NCI-H1092 (cell line): ENCODE measurements at regions not wholly inside any gene's neighbourhood (a gene's known extent, or its start where the extent isn't known, plus 50 kb on each side); places are given as distances from the start of the nearest gene placed in this dataset.

ENCODE experiments used
- DNase-seq: peaks from one replicate; lab custom pipeline; 2025; lab: John Stamatoyannopoulos, UW

DNA sequence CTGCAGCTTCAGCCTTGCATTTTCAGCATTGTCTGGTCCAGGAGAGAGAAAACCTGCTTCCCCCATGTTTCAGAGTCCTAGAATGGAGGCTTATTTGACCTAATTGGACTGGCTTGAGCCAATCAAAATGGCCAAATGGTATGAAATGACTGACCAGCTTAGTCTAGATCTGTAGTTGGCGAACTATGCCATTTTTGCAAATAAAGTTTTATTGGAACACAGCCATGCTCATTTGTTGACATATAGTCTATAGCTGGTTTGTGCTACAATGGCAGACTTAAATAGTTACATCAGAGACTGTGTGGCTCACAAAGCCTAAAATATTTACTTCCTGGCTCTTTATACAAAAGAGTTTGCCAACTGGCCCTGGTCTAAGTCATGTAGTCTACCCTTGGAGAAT lies 180.8 kb downstream of the HS3ST3B1 start:
- DNase-seq: no peak

DNA sequence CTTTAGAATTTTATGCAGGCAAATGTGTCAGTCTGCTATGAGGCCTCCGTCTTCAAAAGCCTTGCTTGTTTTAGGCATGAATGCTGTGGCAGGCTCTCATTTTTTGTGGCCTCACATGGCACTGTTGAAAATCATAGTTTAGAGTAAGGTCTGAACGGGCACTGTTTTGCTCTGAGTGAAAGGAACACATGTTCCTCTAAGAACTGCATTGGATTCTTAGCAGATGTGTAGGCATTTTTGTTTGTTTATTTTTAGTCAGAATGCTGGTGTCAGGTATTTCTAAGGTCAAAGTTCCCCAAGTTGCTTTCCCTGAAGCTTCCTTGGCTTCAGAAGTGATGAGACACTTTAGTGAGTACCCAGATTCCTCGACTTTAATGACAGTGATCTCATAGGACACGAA lies 173.7 kb downstream of the HS3ST3B1 start:
- no peak for DNase-seq

DNA sequence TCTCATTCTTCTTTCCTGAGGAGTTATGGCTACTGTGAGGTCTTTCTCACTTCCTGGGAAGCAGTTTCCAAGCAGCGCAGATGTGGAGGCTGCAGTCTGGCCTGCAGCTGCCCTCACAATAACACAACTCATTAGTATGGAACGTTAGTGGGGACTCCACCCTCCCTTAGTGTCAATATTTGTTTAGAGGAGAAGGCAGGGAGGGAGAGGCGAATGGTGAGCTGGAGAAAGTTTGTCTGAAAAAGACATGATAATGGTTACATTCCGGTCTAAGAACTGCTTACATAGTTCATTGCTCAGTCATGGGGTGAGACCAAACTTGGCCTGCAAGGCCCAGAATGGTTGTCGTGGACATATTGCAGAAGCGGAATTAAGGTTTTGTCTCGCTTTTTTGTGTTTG lies 170.2 kb downstream of the HS3ST3B1 start:
- no peak for DNase-seq

DNA sequence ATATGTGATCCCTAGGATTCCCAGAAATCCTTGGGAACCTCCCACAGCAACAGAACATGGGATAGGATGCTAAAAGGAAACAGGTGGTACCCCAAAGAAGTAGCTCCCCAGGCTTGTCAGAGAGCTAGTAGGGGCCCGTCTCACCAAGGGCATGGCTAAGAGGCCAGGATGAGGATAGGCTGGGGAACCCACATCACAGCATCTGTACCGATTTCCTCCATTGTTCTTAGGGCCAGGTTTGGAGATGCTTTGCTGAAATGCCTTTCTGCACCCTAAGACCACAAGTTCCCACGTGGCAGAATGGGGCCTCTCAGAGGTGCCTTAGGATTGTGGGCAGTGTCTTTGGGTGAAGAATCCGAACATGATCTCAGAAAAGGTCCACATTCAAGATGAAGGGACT lies 169.5 kb downstream of the HS3ST3B1 start:
- no peak for DNase-seq

DNA sequence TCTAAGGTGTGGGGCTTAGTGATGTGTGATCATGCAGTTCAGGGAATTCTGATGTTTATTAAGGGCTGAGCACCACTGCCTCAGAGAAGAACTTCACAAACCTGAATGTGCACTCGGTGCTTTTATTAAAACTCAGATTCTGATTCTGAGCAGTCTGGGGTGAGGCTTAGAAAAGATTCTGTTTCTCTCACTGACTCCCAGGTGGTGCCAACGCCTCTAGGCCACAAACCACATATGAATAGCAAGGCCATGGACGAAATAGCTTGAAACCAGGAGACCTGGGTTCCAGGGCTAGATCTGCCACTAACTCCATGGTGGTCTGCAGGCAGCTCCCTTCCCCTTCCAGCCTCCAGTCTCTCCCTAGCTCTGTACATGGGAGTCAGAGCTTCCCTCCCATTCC lies 169.1 kb downstream of the HS3ST3B1 start:
- no peak for DNase-seq

DNA sequence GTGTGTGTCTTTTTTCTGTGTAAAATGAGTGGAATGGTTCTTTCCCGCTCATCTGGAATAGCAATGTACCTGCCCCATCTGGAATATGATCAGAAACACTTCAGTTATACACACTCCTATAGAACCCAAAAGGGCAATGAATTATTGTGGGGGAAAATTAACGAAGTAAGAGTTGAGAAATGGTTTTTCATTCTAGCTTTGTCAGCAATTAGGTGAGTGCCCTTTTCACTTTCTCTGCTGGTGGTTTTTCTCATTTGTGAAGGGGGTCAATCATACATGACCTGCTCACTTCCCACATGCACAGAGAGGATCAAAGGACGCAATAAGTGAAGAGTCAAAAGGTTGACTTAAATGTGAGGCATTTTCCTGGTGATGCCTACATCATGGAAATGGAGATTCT lies 168.0 kb downstream of the HS3ST3B1 start:
- no peak for DNase-seq

DNA sequence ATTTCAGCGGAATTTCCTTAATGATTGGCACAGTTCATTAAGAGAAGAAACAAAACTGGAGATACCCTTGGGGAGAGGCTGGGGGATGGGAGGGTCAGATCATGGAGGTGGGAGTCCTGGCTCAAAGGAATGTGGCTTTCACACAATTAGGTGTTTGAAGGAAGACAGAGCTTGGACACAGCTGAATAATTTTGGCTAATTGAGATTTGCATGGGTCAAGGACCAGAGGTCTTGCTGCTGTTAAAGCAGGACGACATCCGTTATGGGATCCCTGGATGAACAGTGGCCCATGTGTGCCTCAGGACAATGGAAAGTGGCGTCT lies 160.3 kb downstream of the HS3ST3B1 start:
- no peak for DNase-seq

DNA sequence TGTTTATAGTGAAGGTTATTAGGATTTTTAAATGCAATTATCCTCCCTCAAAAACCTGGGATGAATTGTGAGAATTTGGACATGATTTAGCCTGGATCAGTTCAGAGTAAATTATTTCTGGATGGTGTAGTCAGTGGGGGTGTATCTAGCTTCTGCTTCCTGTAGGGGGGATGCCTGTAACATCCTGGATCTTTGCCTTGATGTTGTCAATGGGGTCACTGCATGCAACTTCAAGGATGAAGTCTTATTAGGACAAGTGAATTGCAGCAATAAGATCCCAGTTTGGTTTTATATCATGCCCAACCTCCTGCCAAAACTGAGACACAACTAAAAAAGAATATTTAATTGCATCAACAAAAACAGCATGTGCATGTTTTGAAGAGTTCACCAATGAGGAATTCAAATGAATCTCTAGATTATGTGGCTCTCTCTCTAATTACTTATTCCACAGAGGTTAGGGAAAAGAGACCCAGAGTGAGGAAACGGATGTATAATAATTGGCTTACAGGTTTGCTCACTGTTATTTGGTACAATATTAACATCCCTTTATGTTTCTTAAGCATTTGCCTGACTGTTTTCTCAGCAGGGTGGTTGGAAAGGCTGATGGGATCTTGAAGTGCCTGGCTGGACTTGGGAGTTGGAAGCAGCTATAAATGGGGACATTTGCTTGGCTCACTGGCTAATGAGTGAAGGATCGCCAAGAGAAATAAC lies 159.8 kb downstream of the HS3ST3B1 start:
- no peak for DNase-seq

DNA sequence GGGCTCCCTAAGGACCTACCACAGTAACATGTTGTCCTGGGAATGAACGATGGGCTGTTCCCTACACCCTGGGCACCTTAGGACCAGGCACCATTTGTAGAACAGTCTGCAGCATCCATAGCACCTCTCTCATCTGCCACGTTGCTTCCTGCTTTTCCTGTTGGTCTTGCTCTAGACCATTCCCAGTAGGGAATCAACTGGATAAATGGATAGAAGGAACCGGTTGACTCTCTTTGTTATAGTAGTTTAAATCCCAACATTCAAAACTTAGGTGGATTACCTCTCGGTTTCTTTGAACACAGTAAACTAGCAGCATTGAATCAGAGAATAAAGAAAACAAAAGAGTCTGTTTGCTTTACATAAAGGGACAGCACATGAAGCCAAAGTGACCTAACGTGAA lies 159.1 kb downstream of the HS3ST3B1 start:
- no peak for DNase-seq

DNA sequence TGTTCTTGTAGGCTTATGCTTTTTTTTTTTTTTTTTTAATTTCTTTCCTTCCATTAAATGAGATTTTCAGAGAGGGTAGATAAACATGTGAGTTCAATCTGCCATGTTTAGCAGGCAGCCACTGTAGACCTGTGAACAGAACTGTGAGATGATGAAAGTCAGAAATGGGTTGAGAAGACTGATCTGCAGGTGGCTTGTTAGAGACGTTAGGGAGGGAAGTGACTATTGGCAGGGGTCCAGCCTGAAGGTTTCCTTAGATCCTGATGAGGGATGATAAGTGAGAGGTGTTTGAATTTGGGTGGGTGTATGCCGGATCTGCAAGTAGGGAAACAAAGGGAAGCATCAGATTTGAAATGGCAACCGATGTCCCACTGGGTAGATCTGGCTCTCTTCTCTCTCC lies 157.8 kb downstream of the HS3ST3B1 start:
- no peak for DNase-seq

DNA sequence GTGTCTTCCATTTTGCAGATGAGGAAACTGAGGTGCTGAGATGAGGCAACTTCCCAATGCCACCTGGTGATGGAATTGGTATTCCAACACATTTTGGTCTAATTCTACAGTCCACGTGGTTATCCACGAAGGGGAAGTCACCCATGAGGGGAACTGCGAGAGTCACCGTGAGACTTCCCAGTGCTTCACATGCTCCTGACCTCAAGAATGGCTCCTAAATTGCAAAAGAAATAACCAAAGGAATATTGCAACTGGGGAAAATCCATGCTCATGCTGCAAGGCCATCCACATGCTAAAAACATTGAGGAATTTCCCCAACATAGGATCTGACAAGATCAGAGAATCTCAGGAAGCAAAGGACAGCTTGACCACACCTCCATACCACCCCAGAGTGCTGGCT lies 153.9 kb downstream of the HS3ST3B1 start:
- no peak for DNase-seq

DNA sequence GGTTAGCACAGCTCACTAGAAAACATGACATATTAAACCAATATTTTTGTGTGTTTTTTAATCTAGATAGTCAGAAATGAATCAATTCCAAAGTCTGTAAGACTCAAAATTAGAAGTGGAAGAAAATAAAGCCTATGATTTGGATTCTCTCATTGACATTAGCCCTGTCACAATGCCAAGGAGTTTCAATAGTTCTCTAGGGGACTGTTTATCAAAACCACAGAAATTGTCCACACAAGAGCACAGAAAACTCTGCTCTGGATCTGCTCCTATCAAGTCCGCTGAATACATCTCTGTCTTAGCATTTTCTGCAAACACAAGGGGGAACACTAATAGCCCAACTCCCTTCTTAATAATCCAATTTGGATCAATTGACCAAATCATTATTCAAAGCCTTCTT lies 152.0 kb downstream of the HS3ST3B1 start:
- DNase-seq: no peak

DNA sequence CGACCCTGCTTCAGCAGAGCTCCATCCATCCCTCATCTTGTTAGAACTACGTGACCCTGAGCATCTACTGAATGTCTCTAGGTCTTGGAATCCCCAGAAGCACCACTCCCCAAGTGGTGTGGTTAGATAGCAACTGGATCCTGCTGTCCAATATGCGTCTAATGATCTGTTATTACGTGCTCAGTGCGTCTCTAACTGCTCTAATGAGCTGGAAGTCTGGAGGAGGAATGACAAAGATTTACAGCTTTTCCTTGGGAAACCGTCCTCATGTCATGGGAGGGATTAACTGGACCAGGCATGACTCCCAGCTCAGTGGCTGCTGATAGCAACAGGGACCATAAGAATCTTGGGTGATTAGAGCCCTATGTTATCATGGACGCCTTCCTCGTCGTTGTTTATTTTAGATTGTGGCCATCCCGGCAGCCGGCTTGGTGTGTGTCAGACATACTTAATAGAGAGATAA lies 150.9 kb downstream of the HS3ST3B1 start:
- no peak for DNase-seq

DNA sequence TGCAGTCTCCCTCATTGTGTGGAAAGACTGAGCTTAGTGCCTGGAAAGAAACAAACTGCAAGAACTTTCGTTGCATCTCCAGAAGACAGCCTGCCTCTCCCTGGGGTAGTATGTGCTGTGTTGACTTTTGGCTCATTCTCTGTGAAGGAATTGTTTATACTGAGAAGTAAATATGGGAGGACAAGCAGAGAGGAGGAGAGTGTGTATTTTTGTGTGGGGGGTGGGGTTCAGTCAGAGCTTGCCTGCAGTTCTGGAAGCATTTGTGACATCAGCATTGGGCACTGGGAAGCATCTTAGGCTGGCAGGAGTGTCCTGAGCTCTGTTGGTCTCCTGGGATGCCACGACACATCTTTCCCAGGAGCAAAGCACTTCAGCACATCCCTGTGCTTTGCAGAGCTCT lies 147.9 kb downstream of the HS3ST3B1 start:
- no peak for DNase-seq

DNA sequence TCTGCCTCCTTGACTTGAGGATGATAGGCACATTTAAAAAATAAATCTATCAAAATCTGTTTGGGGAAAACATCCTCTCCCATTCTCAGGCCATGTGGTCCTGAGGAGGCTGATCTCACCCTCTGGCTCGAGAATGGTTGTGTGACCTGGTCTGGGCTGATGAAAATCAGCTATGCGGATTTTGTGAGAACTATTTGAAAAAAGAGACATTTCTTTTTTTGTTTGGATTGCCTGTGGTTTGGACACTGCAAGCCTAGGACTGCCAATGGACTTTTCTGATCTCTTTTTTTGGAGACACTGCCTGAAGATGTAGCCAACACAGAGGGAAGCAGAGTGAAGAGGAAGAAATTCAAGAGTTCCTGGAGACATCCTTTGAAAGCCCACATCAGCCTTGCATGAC lies 145.9 kb downstream of the HS3ST3B1 start:
- no peak for DNase-seq

DNA sequence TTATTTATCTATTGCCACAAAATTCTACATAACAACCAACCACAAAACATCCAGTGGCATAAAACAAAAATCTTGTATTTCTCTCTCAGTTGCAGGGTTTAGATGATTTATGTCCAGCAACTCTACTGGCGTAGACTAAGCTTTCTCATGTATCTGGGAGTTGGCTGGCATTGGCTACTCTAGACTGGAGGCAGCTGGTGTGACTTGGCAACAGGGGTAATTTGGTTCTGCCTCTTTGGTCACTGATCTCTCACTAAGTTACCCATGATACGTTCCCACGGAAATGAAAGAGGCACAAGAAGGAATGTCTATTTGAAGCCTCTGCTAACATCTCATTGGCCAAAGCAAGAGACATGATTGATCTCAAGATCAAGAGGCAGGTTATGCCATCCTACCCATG lies 144.0 kb downstream of the HS3ST3B1 start:
- no peak for DNase-seq

DNA sequence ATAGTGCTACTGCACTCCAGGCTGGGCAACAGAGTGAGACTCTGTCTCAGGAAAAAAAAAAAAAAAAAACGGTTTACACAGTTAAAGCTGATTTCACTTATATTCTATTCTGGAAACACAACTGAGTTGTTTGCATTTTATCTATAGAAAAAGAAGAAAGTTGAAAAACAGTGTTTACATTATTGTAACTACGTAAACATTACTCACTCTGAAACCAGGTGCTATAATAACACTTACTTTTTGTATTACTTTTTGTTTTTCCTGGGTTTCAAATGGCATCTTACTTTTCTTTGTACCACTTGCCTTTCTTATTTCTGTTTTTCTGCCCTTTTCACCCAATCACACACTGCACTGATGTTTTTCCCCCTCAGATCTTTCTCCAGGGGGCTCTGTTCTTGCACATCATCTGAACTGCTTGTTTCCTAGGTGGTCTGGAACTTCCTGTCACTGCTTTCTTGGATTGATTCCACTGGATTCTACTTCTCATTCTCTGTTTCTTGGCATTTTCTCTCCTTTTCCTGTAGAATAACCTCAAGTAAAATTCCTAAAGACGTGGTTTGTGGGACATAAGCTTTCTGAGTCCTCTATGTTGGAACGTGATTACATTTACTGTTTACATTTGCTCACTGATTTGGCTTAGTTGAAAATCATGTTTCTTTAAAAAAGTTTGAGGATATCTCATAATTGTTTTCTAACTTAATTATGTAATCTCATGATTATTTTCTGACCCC lies 142.1 kb downstream of the HS3ST3B1 start:
- DNase-seq: no peak

DNA sequence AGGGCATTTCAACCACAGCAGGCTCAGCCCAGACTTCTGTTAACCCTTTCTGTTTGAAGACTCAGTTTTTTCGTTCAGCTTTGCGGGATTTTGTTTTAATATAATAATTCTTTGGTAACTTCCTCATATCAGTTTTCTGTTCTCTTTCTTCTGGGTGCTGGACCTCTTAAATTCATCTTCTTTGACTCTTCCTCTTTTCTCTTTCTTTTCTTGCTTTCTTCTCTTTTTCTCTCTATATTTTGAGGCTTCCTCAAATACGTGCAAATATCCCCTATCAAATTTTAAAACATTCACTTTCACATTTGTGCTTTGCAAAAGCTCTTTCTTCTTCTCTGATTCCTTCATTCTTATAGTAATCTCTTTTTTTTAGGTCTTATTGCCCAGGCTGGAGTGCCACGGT lies 136.3 kb downstream of the HS3ST3B1 start:
- no peak for DNase-seq

DNA sequence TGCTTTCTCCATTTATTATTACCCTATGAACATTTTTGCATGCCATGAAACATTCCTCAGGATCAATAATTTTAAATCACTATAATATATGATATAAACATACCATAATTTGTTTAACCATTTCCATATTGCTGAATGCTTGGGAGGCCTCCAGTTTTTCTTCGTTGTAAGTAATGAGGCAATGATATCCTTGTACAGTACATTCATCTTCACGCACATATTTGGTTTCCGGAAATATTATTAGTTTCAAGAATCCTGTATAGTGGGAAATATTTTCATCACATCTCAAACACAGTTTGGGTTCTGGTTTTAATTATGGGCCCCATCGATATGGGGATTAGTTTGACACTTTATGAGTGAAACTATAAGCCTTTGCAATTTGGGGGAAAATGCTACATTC lies 135.4 kb downstream of the HS3ST3B1 start:
- no peak for DNase-seq

DNA sequence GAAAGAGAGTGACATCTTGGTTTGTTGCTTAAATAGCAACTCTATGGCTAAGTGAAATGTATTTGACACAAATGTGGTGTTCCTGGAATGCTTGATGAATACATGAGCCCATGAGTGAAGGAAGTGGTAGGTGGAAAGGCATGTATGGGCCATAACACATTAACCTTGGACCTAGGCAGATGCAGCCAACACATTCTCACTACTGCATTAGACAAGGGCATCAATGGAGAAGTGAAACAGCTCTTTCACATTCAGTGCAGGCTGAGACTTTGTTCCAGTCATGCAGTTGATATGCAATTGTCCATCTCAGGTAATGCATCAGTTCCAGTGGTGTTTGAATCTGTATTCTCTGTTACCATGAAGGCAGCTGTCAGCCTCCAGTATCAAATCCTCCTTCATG lies 133.6 kb downstream of the HS3ST3B1 start:
- DNase-seq: no peak

DNA sequence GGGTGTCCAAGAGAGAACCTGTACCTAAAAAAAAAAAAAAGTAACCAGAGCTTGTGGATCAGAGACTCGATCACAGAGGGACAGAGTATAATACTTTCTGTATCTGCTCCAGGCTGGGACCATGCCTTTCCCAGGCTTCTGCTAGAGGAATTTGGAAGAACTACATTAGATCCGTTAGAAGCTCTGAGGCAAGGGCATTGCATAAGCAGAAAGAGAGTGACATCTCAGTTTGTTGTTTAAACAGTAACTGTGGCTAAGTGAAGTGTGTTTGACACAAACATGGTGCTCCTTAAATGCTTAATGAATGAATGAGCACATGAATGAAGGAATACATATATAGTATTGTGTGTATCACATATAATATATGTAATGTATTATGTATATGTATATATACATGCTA lies 131.2 kb downstream of the HS3ST3B1 start:
- no peak for DNase-seq

DNA sequence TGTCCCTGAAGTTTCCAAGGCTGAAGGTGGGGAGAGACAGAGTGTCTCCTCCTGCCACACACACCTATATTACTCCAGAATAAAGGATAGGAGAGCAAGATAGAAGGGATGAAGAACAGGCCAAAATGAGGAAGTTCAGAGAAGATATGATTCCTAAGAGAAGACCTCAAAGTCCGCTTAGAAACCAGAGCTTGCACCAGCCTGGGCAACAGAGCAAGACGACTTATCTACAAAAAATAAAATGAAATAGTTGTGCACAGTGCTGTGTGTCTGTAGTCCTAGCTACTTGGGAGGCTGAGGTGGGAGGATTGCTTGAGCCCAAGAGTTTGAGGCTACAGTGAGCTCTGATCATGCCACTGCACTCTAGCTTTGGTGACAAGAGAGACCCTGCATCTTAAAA lies 128.2 kb downstream of the HS3ST3B1 start:
- no peak for DNase-seq

DNA sequence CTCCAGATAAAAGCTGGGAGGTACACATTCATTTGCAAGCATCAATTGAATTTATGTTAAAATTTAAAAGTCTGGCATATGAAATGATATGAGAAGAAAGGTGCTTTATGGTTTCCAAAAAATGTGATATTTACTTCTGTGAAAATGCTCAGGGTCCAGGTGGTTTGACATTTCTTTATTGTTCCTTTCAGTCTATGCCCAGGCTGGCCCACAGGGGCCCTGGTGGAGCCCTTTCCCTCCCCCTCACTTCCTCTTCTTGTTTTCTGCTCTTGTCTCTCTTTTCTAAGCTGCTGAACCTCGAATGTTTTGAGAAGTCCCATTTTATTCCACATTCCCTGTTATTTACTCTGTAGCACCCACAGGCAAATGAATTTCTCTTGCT lies 127.8 kb downstream of the HS3ST3B1 start:
- no peak for DNase-seq
